ENCODE measurements at regions not wholly inside any gene's neighbourhood (a gene's known extent, or its start where the extent isn't known, plus 50 kb on each side); places are given as distances from the start of the nearest gene placed in this dataset.

DNA sequence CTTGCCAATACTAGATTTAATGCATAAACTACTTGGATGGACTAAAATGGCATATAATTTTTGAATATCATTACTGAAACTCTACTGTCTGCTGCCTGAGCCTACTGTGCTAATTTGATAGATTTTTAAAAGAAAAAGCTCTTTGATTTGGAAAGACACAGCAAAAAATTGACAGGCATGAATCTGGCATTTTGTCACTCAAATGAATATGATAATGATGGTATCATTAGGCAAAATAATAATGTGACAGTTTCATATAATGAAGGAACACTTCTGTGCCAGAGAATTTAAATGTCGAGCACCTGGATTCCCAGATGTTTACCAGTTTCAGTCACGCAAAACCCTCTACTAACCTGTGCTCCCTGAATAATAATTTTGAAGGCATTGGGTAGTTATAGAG is 60.0 kb upstream of the SLC13A1 start:
- DNase-seq (ENCODE audit: low spot score) = no peak

All from hematopoietic multipotent progenitor cell treated with erythropoietin and hydrocortisone succinate and interleukin-3 and kit ligand, for 15 days (in vitro differentiated cells).